RWPE1 (cell line): ENCODE measurements at regions not wholly inside any gene's neighbourhood (a gene's known extent, or its start where the extent isn't known, plus 50 kb on each side); places are given as distances from the start of the nearest gene placed in this dataset.

Source experiments
- CTCF ChIA-PET: fragments of 350-600 bp; sonication (Branson Sonifier 250); formaldehyde crosslinking; extraction: SDS; loops from one replicate; lab custom pipeline; 2021; lab: Yijun Ruan, JAX
- POLR2A ChIA-PET: fragments of 400-600 bp; formaldehyde crosslinking; extraction: SDS; loops from one replicate; lab custom pipeline; 2020; ENCODE audit warnings: antibody characterized with exemption; ENCODE audit not compliant: low non-redundant PET; lab: Yijun Ruan, JAX
- DNase-seq: peaks from one replicate; pipeline ENCODE4 v3.0.0; 2012; ENCODE audit warnings: low spot score
- H3K27ac ChIP-seq: fragments of 450-650 bp; 2 replicates; pipeline ENCODE4 v1.5.1; 2017
- TF ChIP-seq, protein P1 (sequence below): fragments of 450-650 bp; conservative IDR thresholded peaks from 2 replicates; pipeline ENCODE4 v1.5.1; 2017; ENCODE audit warnings: low read depth, mild to moderate bottlenecking

DNA sequence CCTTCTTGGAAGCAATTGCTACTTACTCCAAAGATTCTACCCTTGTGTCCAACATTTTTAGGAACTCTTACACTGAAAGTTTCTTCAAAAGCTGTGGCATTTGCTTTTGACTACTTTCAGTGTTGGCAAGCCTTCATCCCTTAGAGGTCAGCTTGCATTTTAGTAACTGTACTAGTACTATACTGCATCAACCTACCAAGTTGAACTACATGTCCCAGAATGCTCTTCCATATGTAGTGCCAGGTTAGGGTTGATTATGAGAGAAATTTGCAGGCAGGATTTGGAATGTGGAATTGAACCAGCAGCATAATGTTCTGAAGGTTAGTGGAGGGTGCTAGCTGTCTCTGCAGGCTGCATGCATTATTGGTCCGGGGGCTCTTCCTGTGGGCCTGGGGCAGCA, 189.9 kb upstream of the FOXN2 start:
- POLR2A ChIA-PET: no interaction called here
- H3K27ac ChIP-seq: no peak overlapping the region
- TF ChIP-seq, protein P1, sequence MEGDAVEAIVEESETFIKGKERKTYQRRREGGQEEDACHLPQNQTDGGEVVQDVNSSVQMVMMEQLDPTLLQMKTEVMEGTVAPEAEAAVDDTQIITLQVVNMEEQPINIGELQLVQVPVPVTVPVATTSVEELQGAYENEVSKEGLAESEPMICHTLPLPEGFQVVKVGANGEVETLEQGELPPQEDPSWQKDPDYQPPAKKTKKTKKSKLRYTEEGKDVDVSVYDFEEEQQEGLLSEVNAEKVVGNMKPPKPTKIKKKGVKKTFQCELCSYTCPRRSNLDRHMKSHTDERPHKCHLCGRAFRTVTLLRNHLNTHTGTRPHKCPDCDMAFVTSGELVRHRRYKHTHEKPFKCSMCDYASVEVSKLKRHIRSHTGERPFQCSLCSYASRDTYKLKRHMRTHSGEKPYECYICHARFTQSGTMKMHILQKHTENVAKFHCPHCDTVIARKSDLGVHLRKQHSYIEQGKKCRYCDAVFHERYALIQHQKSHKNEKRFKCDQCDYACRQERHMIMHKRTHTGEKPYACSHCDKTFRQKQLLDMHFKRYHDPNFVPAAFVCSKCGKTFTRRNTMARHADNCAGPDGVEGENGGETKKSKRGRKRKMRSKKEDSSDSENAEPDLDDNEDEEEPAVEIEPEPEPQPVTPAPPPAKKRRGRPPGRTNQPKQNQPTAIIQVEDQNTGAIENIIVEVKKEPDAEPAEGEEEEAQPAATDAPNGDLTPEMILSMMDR: no peak
- DNase-seq: no peak
- CTCF ChIA-PET: no interaction called here

DNA sequence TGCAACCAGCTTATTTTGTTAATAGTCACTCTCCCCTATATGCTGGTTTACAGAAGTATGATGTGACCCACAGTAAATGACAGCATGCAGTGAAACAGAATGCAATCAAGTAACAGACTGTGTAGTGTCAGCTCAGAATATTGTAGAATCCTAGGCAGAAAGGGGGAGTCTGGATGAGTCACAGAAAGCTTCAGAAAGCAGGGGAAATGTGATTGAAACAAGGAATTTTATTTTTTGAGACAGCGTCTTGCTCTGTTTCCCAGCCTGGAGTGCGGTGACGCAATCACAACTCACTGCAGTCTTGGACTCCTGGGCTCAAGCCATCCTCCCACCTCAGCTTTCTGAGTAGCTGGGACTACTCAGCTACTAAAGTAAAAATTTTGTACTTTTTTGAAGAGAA, 188.3 kb upstream of the FOXN2 start:
- DNase-seq: no peak
- ChIA-PET POLR2A (no interaction called here), CTCF (no interaction called here)
- no peak overlapping the region for H3K27ac ChIP-seq
- TF ChIP-seq, protein P1: no peak

DNA sequence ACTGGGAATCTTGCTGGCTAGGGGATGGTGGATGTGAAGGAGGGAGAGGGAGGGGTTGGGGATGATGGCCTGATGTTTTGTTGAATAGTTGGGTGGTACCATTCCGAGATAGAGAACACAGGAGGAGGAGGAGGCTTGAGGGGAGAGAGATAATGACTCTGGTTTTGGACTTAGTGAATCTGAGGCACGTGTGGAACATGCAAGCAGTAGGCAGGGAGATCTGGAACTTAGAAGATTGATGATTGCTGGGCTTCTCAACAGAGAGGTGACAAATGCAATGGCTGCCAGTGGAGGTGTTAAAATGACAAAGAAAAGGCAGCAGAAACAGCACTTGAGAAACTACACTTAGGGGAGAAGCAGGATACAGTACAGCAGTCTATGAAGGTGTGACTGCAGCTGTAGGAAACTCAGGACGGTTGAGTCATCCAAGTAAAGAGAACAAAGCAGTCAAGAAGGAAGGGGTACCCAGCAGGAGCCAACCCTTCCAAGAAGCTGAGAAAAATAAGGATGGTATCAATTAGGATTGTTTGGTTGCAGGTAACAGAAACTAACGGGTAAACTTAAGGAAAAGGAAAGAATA, 186.8 kb upstream of the FOXN2 start:
- POLR2A ChIA-PET: no interaction called here
- CTCF ChIA-PET: interaction anchor here (0.7 kb wide), 1 partner anchor 218 kb away, joined by 4 read pairs; no protein-coding TSS in a partner anchor
- no peak for DNase-seq
- H3K27ac ChIP-seq: no peak overlapping the region
- TF ChIP-seq, protein P1: no peak

DNA sequence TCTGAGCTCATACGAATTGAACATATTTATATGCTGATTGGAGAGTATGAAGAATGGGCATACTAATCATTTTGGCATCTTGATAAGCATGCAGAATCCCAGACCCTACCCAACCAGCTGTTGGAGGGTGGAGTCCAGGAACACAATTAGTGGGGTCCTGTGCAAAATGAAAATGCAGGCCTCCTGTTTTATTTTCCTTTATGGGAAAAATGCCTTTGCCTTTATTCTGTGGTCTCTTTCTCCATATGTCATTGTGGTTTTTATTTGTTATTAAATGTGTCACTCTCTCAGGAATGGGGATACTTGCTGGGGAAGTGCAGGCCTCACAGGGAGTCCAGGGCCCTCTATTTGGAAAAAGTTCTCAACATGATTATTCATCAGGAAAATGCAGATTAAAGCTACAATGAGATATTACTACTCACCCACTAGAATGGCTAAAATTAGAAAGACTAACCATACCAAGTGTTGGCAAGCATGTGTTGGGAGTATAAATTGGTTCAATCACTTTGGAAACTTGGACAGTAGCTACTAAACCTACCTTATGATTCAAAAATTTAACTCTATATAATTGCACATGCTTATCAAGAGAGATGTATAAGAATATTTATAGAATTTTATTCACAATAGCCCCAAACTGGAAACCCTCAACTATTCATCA, 185.1 kb upstream of the FOXN2 start:
- DNase-seq: no peak
- CTCF ChIA-PET: interaction anchor here (0.6 kb wide), 1 partner anchor 282 kb away, joined by 8 read pairs; no protein-coding TSS in a partner anchor
- H3K27ac ChIP-seq: no peak overlapping the region
- TF ChIP-seq, protein P1: no peak
- POLR2A ChIA-PET: no interaction called here

DNA sequence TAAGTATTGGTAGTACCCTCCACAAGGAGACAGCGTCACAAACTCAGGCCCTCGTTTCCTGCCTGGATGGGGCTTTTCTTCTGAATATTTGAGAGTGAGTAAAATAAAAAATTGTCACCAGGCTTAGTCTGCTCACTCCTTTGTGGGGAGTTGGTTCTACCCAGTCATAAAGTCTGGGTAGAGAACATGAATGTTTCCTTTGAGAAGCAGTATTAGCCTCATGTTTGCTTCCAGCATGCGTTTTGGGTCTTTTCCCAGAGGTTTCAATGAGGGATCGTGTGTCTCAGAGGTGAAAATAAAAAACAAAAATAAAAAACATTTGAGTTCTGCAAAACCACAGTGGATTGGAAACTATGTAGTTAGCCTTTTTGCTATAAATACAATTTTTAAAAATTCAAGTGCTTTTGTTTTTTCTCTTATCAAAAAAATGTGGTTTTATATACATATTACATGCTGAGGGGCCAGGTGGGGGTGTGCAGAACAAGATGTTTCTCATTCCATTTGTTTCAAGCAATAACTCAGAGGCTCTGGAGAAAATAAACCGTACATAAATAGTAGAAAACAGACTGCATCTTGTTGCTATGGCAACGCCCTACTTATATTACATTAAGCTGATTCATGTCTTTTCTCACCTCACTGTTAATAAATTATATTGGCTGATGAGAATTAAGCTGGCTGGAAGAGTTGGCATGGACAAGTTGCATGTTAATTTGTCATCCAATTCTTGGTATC, 182.8 kb upstream of the FOXN2 start:
- ChIA-PET POLR2A (no interaction called here), CTCF (no interaction called here)
- no peak for DNase-seq
- TF ChIP-seq, protein P1: no peak
- H3K27ac ChIP-seq: no peak overlapping the region

DNA sequence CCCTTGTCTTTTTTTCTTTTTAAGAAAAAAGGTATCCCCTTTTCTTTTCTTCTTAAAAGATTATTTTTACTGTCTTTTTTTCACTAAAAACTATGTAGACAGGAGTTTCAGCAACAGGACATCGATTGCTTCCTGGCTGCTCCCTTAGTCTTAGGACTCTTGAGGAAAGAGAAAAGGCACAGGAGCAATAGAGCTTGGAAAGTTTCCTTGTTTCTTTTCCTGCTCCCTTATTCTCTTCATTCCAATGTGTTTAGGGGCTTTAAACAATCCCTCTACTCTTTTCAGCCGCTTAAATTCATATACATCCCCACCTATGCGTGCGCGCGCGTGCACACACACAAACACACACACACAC, 182.2 kb upstream of the FOXN2 start:
- ChIA-PET CTCF (no interaction called here), POLR2A (interaction anchor here (0.7 kb wide), 1 partner anchor 293 kb away, joined by 11 read pairs; no protein-coding TSS in a partner anchor)
- TF ChIP-seq, protein P1: no peak
- H3K27ac ChIP-seq: no peak overlapping the region
- no peak for DNase-seq
